HCT116 (cell line): ENCODE measurements at regions not wholly inside any gene's neighbourhood (a gene's known extent, or its start where the extent isn't known, plus 50 kb on each side); places are given as distances from the start of the nearest gene placed in this dataset.

ENCODE experiments used
- ATF3 ChIP-seq: IDR thresholded peaks from 2 replicates; pipeline ENCODE4 v1.6.1; 2012
- CTCF ChIP-seq, 3 experiments: fragments of 200-600 bp in 1 of 3; sonication (generic) in 1 of 3; IDR thresholded peaks in 2 of 3; conservative IDR thresholded peaks in 1 of 3; 2 replicates each; pipeline ENCODE4 v1.5.1; 2012 to 2017; ENCODE audit warnings: low read depth in 2 of 3, low read length in 2 of 3, antibody characterized with exemption in 1 of 3, borderline replicate concordance in 1 of 3, control low read depth in 1 of 3, mild to moderate bottlenecking in 1 of 3, mixed read lengths in 1 of 3, mixed run types in 1 of 3, moderate library complexity in 1 of 3; ENCODE audit not compliant: insufficient read depth in 1 of 3
- EGR1 ChIP-seq: IDR thresholded peaks from 2 replicates; pipeline ENCODE4 v1.6.1; 2012; ENCODE audit warnings: low read depth
- ELF1 ChIP-seq: IDR thresholded peaks from 2 replicates; pipeline ENCODE4 v1.6.1; 2012; ENCODE audit warnings: low read depth, borderline replicate concordance
- EZH2phosphoT487 ChIP-seq: fragments of 200-600 bp; IDR thresholded peaks from 2 replicates; pipeline ENCODE4 v1.6.1; 2018; ENCODE audit warnings: antibody characterized with exemption, borderline replicate concordance
- POLR2A ChIP-seq: IDR thresholded peaks from 2 replicates; pipeline ENCODE4 v1.7.0; 2011; ENCODE audit warnings: borderline replicate concordance; ENCODE audit not compliant: insufficient read depth, insufficient read length; ENCODE audit errors: extremely low read depth
- POLR2AphosphoS5 ChIP-seq: IDR thresholded peaks from 2 replicates; pipeline ENCODE4 v1.6.1; 2011; ENCODE audit warnings: mild to moderate bottlenecking, low read depth, low read length, moderate library complexity
- RAD21 ChIP-seq: IDR thresholded peaks from 2 replicates; pipeline ENCODE4 v1.6.1; 2012; ENCODE audit warnings: low read depth, mild to moderate bottlenecking
- REST ChIP-seq: IDR thresholded peaks from 2 replicates; pipeline ENCODE4 v1.6.1; 2012; ENCODE audit warnings: low read depth
- SIN3A ChIP-seq: IDR thresholded peaks from 2 replicates; pipeline ENCODE4 v1.6.1; 2012; ENCODE audit warnings: low read depth
- ZNF274 ChIP-seq: fragments of 200-500 bp; sonication (Bioruptor generic); IDR thresholded peaks from 2 replicates; pipeline ENCODE4 v1.6.1; 2014; ENCODE audit warnings: mild to moderate bottlenecking, low read depth, low read length, inconsistent platforms

- TF ChIP-seq ELF1 (no peak), CTCF (IDR thresholded peaks at IDR 0.05 in 2 of 3, conservative IDR thresholded peaks at IDR 0.05 in 1 of 3; ENCODE audit: borderline replicate concordance in 1 of 3, insufficient read depth in 1 of 3, low read depth in 2 of 3, low read length in 2 of 3) (no peak), ATF3 (no peak), RAD21 (no peak), REST (no peak), EZH2phosphoT487 (no peak), POLR2A (no peak), POLR2AphosphoS5 (no peak), EGR1 (no peak), SIN3A (no peak), ZNF274 (no peak)
These were observed 369.9 kb upstream of the KCND2 start for GRCh38 chr7:119903085-119903484.
